Ovary (tissue), 7 donors: ENCODE measurements at regions not wholly inside any gene's neighbourhood (a gene's known extent, or its start where the extent isn't known, plus 50 kb on each side); places are given as distances from the start of the nearest gene placed in this dataset.

ENCODE experiments used
- DNase-seq, 5 donors: peaks; one replicate each; pipeline ENCODE4 v3.0.0-alpha.2; 2019 to 2020
- H3K27ac ChIP-seq, 2 donors: fragments of 200-600 bp; one replicate each; pipeline versions ENCODE4 v1.5.1 to v1.8.0; 2019 to 2022
- H3K27me3 ChIP-seq: fragments of 200-600 bp; one replicate; pipeline ENCODE4 v1.8.0; 2022
- H3K36me3 ChIP-seq: fragments of 200-600 bp; sonication (generic); one replicate; pipeline ENCODE4 v1.5.1; 2019
- H3K4me1 ChIP-seq: one replicate; pipeline ENCODE4 v1.8.1; 2013; ENCODE audit warnings: mild to moderate bottlenecking, moderate library complexity; ENCODE audit not compliant: insufficient read depth
- H3K4me3 ChIP-seq: fragments of 200-600 bp; sonication (generic); one replicate; pipeline ENCODE4 v1.5.1; 2017
- H3K9me3 ChIP-seq, 2 donors: fragments of 200-600 bp in 1 of 2; sonication (generic) in 1 of 2; one replicate each; pipeline versions ENCODE4 v1.5.1 to v1.8.1; 2013 to 2019; ENCODE audit warnings: mild to moderate bottlenecking in 1 of 2, moderate library complexity in 1 of 2
- CTCF ChIP-seq, 3 donors: fragments of 450-650 bp in 2 of 3; fragments of 200-600 bp in 1 of 3; IDR thresholded peaks; one replicate each; pipeline versions ENCODE4 v1.5.1 to v1.8.0; 2016 to 2022; ENCODE audit warnings: antibody characterized with exemption in 3 of 3, mild to moderate bottlenecking in 1 of 3
- EP300 ChIP-seq: sonication (generic); formaldehyde crosslinking; IDR thresholded peaks from one replicate; pipeline ENCODE4 v1.6.1; 2017; ENCODE audit warnings: antibody characterized with exemption
- POLR2A ChIP-seq: fragments of 450-650 bp; IDR thresholded peaks from one replicate; pipeline ENCODE4 v1.6.1; 2017; ENCODE audit warnings: antibody characterized with exemption, mild to moderate bottlenecking, moderate library complexity
- WGBS, 3 donors: extraction: QIAGEN DNeasy Blood & Tissue Kit in 1 of 3; methylation state at CpG; one replicate each; pipeline versions ENCODE4 v1.1.5 to v1.1.7; 2013 to 2017; 5-methylcytosine and 5-hydroxymethylcytosine counted together
- intact Hi-C, 4 donors: fragments of 100-400 bp; cut with DNase I; formaldehyde crosslinking; loops; one replicate each; pipeline versions ENCODE4 v1.11.0 to v1.15.1; 2022 to 2023
- donor health status: DM: no; HTN: no; CAD: no; lungs with moderate emphysema.
- donor health status: DM: no; HTN: no; CAD: no.
- donor health status: Bipolar disorder and iron deficiency.
- donor health status: DM: no; HTN: no; CAD: no.
- donor health status: DM: yes; HTN: yes; CAD: no.

- WGBS, 3 donors = 56 to 58% (median 57%) methylated on average over 3 of the region's 3 CpGs
Observed at GRCh38 chr6:91341473-91341872, 754.6 kb upstream of the MAP3K7 start.

GRCh38 chr6:91340896-91341395 lies 754.1 kb upstream of the MAP3K7 start:
- intact Hi-C loops = no loop called here
- H3K4me1 ChIP-seq = no peaks in the 10 kb centered on the region
- TF ChIP-seq CTCF (IDR thresholded peaks at IDR 0.05) = no peak
- no peak for TF ChIP-seq EP300
- TF ChIP-seq POLR2A = no peak
- no peak overlapping the region for H3K4me3 ChIP-seq
- no peak overlapping the region for H3K27ac ChIP-seq
- no peaks in the 10 kb centered on the region for H3K27me3 ChIP-seq
- WGBS, 3 donors = 40 to 75% (median 66%) methylated on average over 3 of the region's 3 CpGs
- no peak for DNase-seq
- H3K9me3 ChIP-seq = no peaks in the 10 kb centered on the region
- H3K36me3 ChIP-seq = no peaks in the 10 kb centered on the region

More at GRCh38 chr6:91341473-91341872, 754.6 kb upstream of the MAP3K7 start:
- Histone ChIP-seq H3K27ac (no peak overlapping the region), H3K4me1 (no peaks in the 10 kb centered on the region), H3K4me3 (no peak overlapping the region), H3K9me3 (no peaks in the 10 kb centered on the region), H3K27me3 (no peaks in the 10 kb centered on the region), H3K36me3 (no peaks in the 10 kb centered on the region)
- no peak for DNase-seq
- TF ChIP-seq POLR2A (no peak), EP300 (no peak), CTCF (IDR thresholded peaks at IDR 0.05) (no peak)
- intact Hi-C loops = no loop called here

GRCh38 chr6:91337967-91338366 lies 751.1 kb upstream of the MAP3K7 start:
- no peak overlapping the region for H3K27ac ChIP-seq
- no peak overlapping the region for H3K4me3 ChIP-seq
- no peaks in the 10 kb centered on the region for H3K9me3 ChIP-seq
- WGBS, 3 donors = 92 to 94% (median 93%) methylated on average over 4 of the region's 4 CpGs
- no peaks in the 10 kb centered on the region for H3K4me1 ChIP-seq
- H3K36me3 ChIP-seq = no peaks in the 10 kb centered on the region
- H3K27me3 ChIP-seq = no peaks in the 10 kb centered on the region
- TF ChIP-seq POLR2A (no peak), CTCF (IDR thresholded peaks at IDR 0.05) (no peak), EP300 (no peak)
- intact Hi-C loops = no loop called here
- DNase-seq = no peak

GRCh38 chr6:91330896-91331295 lies 744.0 kb upstream of the MAP3K7 start:
- Histone ChIP-seq H3K36me3 (no peaks in the 10 kb centered on the region), H3K9me3 (no peaks in the 10 kb centered on the region), H3K4me1 (no peaks in the 10 kb centered on the region), H3K27ac (no peak overlapping the region), H3K4me3 (no peak overlapping the region), H3K27me3 (no peaks in the 10 kb centered on the region)
- TF ChIP-seq POLR2A (no peak), CTCF (IDR thresholded peaks at IDR 0.05) (no peak), EP300 (no peak)
- intact Hi-C loops = no loop called here
- DNase-seq = no peak
- WGBS, 3 donors = 60 to 70% (median 67%) methylated on average over 1 of the region's 1 CpG

GRCh38 chr6:91328241-91328640 lies 741.4 kb upstream of the MAP3K7 start:
- Histone ChIP-seq H3K27ac (no peak overlapping the region), H3K9me3 (no peaks in the 10 kb centered on the region), H3K4me3 (no peak overlapping the region), H3K27me3 (no peaks in the 10 kb centered on the region), H3K36me3 (no peaks in the 10 kb centered on the region), H3K4me1 (no peaks in the 10 kb centered on the region)
- 94 to 95% (median 94%) methylated on average over 3 of the region's 3 CpGs for WGBS, 3 donors
- DNase-seq = no peak
- no peak for TF ChIP-seq POLR2A
- intact Hi-C loops = no loop called here
